H9 (cell line): ENCODE measurements at regions not wholly inside any gene's neighbourhood (a gene's known extent, or its start where the extent isn't known, plus 50 kb on each side); places are given as distances from the start of the nearest gene placed in this dataset.

ENCODE experiments used
- DNase-seq: peaks from one replicate; pipeline ENCODE4 v3.0.0-alpha.2; 2017
- H2AFZ ChIP-seq: one replicate; pipeline ENCODE4 v1.6.1; 2013; ENCODE audit warnings: mild to moderate bottlenecking, low read length, control low read depth, moderate library complexity
- H2AK5ac ChIP-seq: 2 replicates; pipeline ENCODE4 v1.6.1; 2013; ENCODE audit warnings: low read length, control low read depth, mixed read lengths; ENCODE audit not compliant: insufficient read length
- H2BK120ac ChIP-seq: one replicate; pipeline ENCODE4 v1.6.1; 2013; ENCODE audit warnings: low read depth, mild to moderate bottlenecking, low read length, control low read depth, inconsistent platforms; ENCODE audit not compliant: poor library complexity, severe bottlenecking
- H2BK12ac ChIP-seq: 2 replicates; pipeline ENCODE4 v1.6.1; 2013; ENCODE audit warnings: low read length, control low read depth, mixed read lengths, low read depth; ENCODE audit not compliant: insufficient read length
- H2BK15ac ChIP-seq: 2 replicates; pipeline ENCODE4 v1.6.1; 2013; ENCODE audit warnings: low read depth, low read length, control low read depth
- H2BK20ac ChIP-seq: one replicate; pipeline ENCODE4 v1.6.1; 2013; ENCODE audit warnings: low read depth, mild to moderate bottlenecking, low read length, control low read depth, inconsistent platforms; ENCODE audit not compliant: poor library complexity, severe bottlenecking
- H2BK5ac ChIP-seq: 2 replicates; pipeline ENCODE4 v1.6.1; 2013; ENCODE audit warnings: low read length, control low read depth, mixed read lengths; ENCODE audit not compliant: insufficient read length
- H3K14ac ChIP-seq: 2 replicates; pipeline ENCODE4 v1.6.1; 2013; ENCODE audit warnings: low read length, control low read depth; ENCODE audit not compliant: insufficient read depth
- H3K18ac ChIP-seq: 2 replicates; pipeline ENCODE4 v1.6.1; 2013; ENCODE audit warnings: low read depth, mild to moderate bottlenecking, mixed read lengths, low read length, control low read depth; ENCODE audit not compliant: insufficient read length
- H3K23ac ChIP-seq: 2 replicates; pipeline ENCODE4 v1.6.1; 2013; ENCODE audit warnings: low read length, control low read depth, mixed read lengths, low read depth; ENCODE audit not compliant: insufficient read length
- H3K23me2 ChIP-seq: 2 replicates; pipeline ENCODE4 v1.6.1; 2013; ENCODE audit warnings: low read depth, mild to moderate bottlenecking, mixed read lengths, low read length, control low read depth; ENCODE audit not compliant: insufficient read length, poor library complexity, severe bottlenecking
- H3K27ac ChIP-seq: 2 replicates; pipeline ENCODE4 v1.5.1; 2013; ENCODE audit warnings: low read length, control low read depth, mixed read lengths, low read depth; ENCODE audit not compliant: insufficient read length
- H3K27me3 ChIP-seq: 2 replicates; pipeline ENCODE4 v1.6.1; 2013; ENCODE audit warnings: low read length, control low read depth, inconsistent platforms; ENCODE audit not compliant: insufficient read depth
- H3K4ac ChIP-seq: 2 replicates; pipeline ENCODE4 v1.6.1; 2013; ENCODE audit warnings: low read depth, mild to moderate bottlenecking, control low read depth, inconsistent platforms, low read length, moderate library complexity
- H3K4me1 ChIP-seq: 2 replicates; pipeline ENCODE4 v1.6.1; 2013; ENCODE audit warnings: low read length, control low read depth, inconsistent platforms; ENCODE audit not compliant: insufficient read depth
- H3K4me2 ChIP-seq: 2 replicates; pipeline ENCODE4 v1.6.1; 2013; ENCODE audit warnings: low read length, control low read depth, mixed read lengths; ENCODE audit not compliant: insufficient read length, insufficient read depth
- H3K56ac ChIP-seq: 2 replicates; pipeline ENCODE4 v1.6.1; 2013; ENCODE audit warnings: low read depth, mild to moderate bottlenecking, mixed read lengths, low read length, control low read depth; ENCODE audit not compliant: insufficient read length
- H3K79me1 ChIP-seq: 2 replicates; pipeline ENCODE4 v1.6.1; 2013; ENCODE audit warnings: low read depth, mild to moderate bottlenecking, moderate library complexity, low read length, control low read depth, inconsistent platforms; ENCODE audit not compliant: insufficient read depth, poor library complexity, severe bottlenecking
- H3K79me2 ChIP-seq: 2 replicates; pipeline ENCODE4 v1.6.1; 2013; ENCODE audit warnings: low read length, control low read depth, inconsistent platforms; ENCODE audit not compliant: insufficient read depth
- H3K9ac ChIP-seq: 2 replicates; pipeline ENCODE4 v1.6.1; 2013; ENCODE audit warnings: low read length, control low read depth, mixed read lengths; ENCODE audit not compliant: insufficient read length; ENCODE audit errors: extremely low read depth
- H3K9me3 ChIP-seq: one replicate; pipeline ENCODE4 v1.6.1; 2013; ENCODE audit warnings: low read depth, low read length, inconsistent platforms; ENCODE audit not compliant: control insufficient read depth
- H3T11ph ChIP-seq: one replicate; pipeline ENCODE4 v1.6.1; 2013; ENCODE audit warnings: mild to moderate bottlenecking, low read length, control low read depth, inconsistent platforms
- H4K20me1 ChIP-seq: one replicate; pipeline ENCODE4 v1.6.1; 2013; ENCODE audit not compliant: control insufficient read depth, insufficient read length, insufficient read depth
- H4K5ac ChIP-seq: 2 replicates; pipeline ENCODE4 v1.6.1; 2013; ENCODE audit warnings: low read depth, mild to moderate bottlenecking, mixed read lengths, low read length, control low read depth; ENCODE audit not compliant: insufficient read length
- H4K8ac ChIP-seq: replicated peaks from 2 replicates; pipeline ENCODE4 v1.6.1; 2013; ENCODE audit warnings: low read length, control low read depth, mixed read lengths, low read depth; ENCODE audit not compliant: insufficient read length
- H4K91ac ChIP-seq: 2 replicates; pipeline ENCODE4 v1.6.1; 2013; ENCODE audit warnings: low read depth, mild to moderate bottlenecking, moderate library complexity, mixed read lengths, low read length, control low read depth; ENCODE audit not compliant: insufficient read length
- H3K27ac Mint-ChIP-seq, 3 experiments: 2 replicates in 2 of 3; 3 replicates in 1 of 3; pipeline ENCODE4 v1.8.0; 2020 to 2021; ENCODE audit warnings: mixed read lengths in 3 of 3, mild to moderate bottlenecking in 1 of 3, moderate library complexity in 1 of 3
- H3K27me3 Mint-ChIP-seq: 2 replicates; pipeline ENCODE4 v1.8.0; 2021; ENCODE audit warnings: low read depth, mild to moderate bottlenecking, moderate library complexity, mixed read lengths
- H3K36me3 Mint-ChIP-seq, 3 experiments: 2 replicates in 2 of 3; 3 replicates in 1 of 3; pipeline ENCODE4 v1.8.0; 2020 to 2021; ENCODE audit warnings: low read depth in 3 of 3, mixed read lengths in 3 of 3; ENCODE audit not compliant: insufficient read depth in 1 of 3
- H3K4me1 Mint-ChIP-seq, 2 experiments: 2 replicates each; pipeline ENCODE4 v1.8.0; 2020; ENCODE audit warnings: mixed read lengths in 2 of 2
- H3K4me3 Mint-ChIP-seq, 2 experiments: 2 replicates in 1 of 2; 3 replicates in 1 of 2; pipeline ENCODE4 v1.8.0; 2020 to 2021; ENCODE audit warnings: mild to moderate bottlenecking in 2 of 2, mixed read lengths in 2 of 2, moderate library complexity in 1 of 2
- H3K9me3 Mint-ChIP-seq, 2 experiments: 2 replicates in 1 of 2; 3 replicates in 1 of 2; pipeline ENCODE4 v1.8.0; 2020; ENCODE audit warnings: mild to moderate bottlenecking in 2 of 2, mixed read lengths in 2 of 2, moderate library complexity in 1 of 2
- WGBS: extraction: QIAGEN DNeasy Blood & Tissue Kit; methylation state at CpG from one replicate; pipeline ENCODE4 v1.1.7; 2013; ENCODE audit warnings: missing lambda C conversion rate, low lambda C conversion rate, mixed read lengths; ENCODE audit not compliant: insufficient read length; ENCODE audit errors: extremely low coverage; 5-methylcytosine and 5-hydroxymethylcytosine counted together
- TF ChIP-seq, protein P1 (sequence below): fragments of 200-600 bp; sonication (generic); conservative IDR thresholded peaks from 3 replicates; pipeline ENCODE4 v1.8.0; 2021; ENCODE audit warnings: antibody characterized with exemption, mild to moderate bottlenecking

DNA sequence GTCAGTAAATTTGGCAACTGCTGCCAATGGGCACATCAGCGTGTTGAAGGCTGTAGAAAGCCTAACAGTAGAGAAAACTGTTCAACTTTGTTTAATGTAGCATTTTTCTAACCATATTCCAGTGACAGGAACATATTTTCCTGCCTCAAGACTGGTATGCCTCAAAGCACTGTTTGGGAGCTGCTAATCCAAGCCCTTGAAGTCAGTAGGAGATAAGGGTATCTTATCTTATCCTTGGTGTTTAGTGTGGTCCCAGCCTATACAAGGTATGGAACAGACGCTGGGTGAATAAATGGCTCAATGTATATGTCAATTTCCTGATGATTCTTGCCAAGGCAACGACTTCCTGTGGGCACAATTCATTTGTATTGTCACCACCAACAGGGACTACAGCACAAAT, 97.5 kb upstream of the CREB5 start:
- no CpG with 5 or more reads among the region's 3 CpGs for WGBS
- no peak overlapping the region for H2BK120ac ChIP-seq
- Mint-ChIP-seq H3K36me3 (no peaks in the 10 kb centered on the region; a peak in 1 of 7 replicates), H3K4me3 (no peak overlapping the region), H3K9me3 (no peaks in the 10 kb centered on the region), H3K4me1 (peaks cover 13 to 20% of the 10 kb centered on the region in 2 experiments), H3K27ac (no peak overlapping the region), H3K27me3 (peaks cover 7% of the 10 kb centered on the region)
- no peak overlapping the region for H3K18ac ChIP-seq
- H3K23me2 ChIP-seq: no peaks in the 10 kb centered on the region
- H3K14ac ChIP-seq: no peak overlapping the region
- no peak overlapping the region for H3K4me2 ChIP-seq
- H2BK20ac ChIP-seq: no peak overlapping the region
- no peak overlapping the region for H2BK5ac ChIP-seq
- H3K79me2 ChIP-seq: no peaks in the 10 kb centered on the region
- no peak overlapping the region for H4K91ac ChIP-seq
- H3K23ac ChIP-seq: no peak overlapping the region
- no peak overlapping the region for H3K4ac ChIP-seq
- TF ChIP-seq, protein P1, sequence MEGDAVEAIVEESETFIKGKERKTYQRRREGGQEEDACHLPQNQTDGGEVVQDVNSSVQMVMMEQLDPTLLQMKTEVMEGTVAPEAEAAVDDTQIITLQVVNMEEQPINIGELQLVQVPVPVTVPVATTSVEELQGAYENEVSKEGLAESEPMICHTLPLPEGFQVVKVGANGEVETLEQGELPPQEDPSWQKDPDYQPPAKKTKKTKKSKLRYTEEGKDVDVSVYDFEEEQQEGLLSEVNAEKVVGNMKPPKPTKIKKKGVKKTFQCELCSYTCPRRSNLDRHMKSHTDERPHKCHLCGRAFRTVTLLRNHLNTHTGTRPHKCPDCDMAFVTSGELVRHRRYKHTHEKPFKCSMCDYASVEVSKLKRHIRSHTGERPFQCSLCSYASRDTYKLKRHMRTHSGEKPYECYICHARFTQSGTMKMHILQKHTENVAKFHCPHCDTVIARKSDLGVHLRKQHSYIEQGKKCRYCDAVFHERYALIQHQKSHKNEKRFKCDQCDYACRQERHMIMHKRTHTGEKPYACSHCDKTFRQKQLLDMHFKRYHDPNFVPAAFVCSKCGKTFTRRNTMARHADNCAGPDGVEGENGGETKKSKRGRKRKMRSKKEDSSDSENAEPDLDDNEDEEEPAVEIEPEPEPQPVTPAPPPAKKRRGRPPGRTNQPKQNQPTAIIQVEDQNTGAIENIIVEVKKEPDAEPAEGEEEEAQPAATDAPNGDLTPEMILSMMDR: no peak
- no peaks in the 10 kb centered on the region for H3K9me3 ChIP-seq
- no peak overlapping the region for H2BK12ac ChIP-seq
- H4K5ac ChIP-seq: no peak overlapping the region
- H3K56ac ChIP-seq: no peak overlapping the region
- no peaks in the 10 kb centered on the region for H3K27me3 ChIP-seq
- H2BK15ac ChIP-seq: no peak overlapping the region
- no peak for DNase-seq
- peaks cover 4% of the 10 kb centered on the region; the same call in 1 of the 2 replicates for H3K4me1 ChIP-seq
- H3K9ac ChIP-seq: no peak overlapping the region
- H4K20me1 ChIP-seq: no peaks in the 10 kb centered on the region
- H2AK5ac ChIP-seq: no peak overlapping the region
- H3T11ph ChIP-seq: no peak overlapping the region
- H3K27ac ChIP-seq: no peak overlapping the region
- H2AFZ ChIP-seq: no peak overlapping the region
- no peaks in the 10 kb centered on the region for H3K79me1 ChIP-seq
- H4K8ac ChIP-seq: no peak overlapping the region
